ENCODE measurements at regions not wholly inside any gene's neighbourhood (a gene's known extent, or its start where the extent isn't known, plus 50 kb on each side); places are given as distances from the start of the nearest gene placed in this dataset.

GRCh38 chr5:61966296-61966955, 339.6 kb upstream of the KIF2A start:
- DNase-seq (ENCODE audit: low spot score) = no peak

DNA sequence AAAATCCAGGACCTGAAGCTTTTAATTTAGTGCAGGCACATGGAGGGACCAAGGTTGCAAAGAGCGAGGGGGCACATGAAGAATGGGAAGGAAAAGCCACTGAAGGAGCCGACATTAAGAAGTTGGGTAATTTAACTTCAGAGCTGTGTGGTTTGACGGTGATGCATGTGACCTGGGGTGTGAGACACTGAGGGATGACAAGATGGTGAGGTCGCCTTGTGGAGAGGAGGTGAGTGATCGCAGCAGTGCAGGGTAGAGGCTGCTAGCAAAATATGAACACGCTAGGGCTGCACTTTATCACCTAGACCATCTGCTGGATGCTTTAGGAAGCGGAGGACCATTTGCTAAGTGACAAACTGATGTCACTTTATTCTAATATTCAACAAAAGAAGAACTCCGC, 339.0 kb upstream of the KIF2A start:
- no peak for DNase-seq (ENCODE audit: low spot score)

DNA sequence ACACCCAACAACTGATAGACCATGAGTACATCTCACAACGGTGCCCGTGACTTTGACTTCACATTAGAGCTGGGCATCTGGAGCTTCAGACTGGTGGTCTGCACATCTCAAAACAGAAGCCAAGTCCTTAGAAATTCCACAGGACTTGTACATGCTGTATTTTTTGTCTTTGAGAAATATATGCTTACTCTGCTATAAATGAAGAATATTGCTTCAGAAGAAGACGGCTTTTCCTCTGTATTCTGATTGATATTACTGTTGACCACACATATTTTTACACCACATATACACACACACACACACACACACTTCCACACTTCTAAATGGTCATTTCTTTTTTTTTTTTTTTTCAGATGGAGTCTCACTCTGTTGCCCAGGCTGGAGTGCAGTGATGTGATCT, 338.3 kb upstream of the KIF2A start:
- DNase-seq (ENCODE audit: low spot score) = no peak

DNA sequence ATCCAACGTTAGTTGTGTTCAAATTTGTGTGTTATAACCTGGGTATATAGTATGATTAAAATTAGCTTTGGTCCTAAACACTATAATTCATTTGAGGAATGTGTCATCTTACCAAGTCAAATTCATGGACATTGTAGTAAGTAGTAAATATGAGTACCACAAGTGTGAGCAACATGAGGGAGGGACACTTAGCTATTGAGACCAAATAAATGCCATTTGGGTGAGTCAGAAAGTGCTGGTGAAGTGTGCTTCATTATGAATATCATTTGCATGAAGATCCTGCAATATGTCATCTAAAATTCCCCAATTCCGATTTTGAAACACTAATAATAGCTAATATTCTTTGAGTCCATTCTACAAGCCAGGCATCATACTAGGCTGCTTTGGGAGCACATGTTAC, 336.7 kb upstream of the KIF2A start:
- no peak for DNase-seq (ENCODE audit: low spot score)

DNA sequence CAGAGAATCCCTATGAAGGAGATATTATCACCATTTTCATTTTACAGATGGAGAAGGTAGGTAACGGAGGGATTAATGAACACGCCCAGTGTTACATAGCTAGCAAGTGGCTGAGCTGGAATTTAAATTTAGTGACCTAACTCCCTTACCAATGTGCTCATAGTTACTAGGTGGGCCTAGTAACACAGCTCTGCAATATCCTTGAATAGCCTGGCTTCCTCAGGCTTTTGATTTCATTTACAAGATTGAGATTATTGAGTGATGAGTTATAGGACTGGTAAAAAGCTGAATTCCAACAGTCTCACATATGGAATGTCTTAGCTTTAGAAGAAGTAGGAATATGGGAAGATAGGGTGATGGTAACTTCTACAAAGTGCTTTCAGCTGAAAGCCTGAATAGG, 336.3 kb upstream of the KIF2A start:
- DNase-seq (ENCODE audit: low spot score) = no peak

DNA sequence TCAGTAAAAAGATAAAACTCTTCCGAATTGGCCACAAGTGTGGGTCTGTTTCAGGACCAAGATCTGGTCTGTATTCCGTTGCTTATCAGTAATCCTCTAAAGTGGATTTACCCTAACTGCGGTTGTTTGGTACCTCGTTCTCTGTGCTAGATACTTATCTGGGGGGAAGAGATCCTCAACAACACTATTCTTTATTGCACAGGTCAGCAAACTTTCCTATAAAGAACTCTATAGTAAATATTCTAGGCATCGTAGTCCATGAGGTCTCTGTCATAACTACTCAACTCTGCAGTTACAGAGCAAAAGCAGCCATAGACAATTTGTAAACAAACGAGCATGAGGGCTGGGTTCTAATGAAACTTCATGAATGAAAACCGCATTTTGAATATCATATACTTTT, 335.8 kb upstream of the KIF2A start:
- DNase-seq (ENCODE audit: low spot score) = no peak

DNA sequence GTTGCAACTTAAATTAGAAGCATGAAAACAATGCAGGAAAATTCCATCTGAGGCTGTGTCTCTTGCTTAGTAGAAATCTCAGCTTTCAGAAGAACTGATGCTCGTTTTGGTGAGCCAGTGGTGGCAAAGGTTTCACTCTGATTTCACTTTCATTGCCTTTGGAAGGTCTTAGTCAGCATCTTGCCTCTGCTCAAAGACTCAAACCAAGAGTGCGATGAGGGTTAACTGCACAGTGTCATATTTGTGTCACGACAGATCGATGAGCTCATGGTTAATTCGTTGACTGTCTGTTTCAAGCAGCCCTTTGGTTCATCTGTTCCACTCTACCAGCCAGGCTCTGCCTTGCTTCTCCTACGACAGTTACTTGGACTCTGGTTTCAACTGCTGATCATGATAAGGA, 331.3 kb upstream of the KIF2A start:
- no peak for DNase-seq (ENCODE audit: low spot score)

DNA sequence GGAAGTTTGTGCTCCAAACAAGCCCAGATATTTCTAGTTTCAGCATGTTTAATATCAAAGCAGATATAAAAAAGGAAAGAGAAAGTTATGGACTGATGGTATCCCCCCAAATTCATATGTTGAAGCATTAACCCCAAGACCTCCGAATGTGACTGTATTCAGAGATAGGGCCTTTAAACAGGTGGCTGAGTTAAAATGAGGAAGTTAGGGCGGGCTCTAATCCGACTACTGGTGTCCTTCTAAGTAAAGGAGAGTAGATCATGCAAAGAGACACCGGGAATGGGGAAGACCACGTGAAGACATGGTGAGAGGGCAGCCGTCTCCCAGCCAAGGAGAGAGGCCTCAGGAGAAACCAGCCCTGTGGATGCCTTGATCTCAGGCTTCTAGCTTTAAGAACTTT, 324.1 kb upstream of the KIF2A start:
- DNase-seq (ENCODE audit: low spot score) = no peak

GRCh38 chr5:61991430-61991829, 314.6 kb upstream of the KIF2A start:
- DNase-seq (ENCODE audit: low spot score) = no peak

DNA sequence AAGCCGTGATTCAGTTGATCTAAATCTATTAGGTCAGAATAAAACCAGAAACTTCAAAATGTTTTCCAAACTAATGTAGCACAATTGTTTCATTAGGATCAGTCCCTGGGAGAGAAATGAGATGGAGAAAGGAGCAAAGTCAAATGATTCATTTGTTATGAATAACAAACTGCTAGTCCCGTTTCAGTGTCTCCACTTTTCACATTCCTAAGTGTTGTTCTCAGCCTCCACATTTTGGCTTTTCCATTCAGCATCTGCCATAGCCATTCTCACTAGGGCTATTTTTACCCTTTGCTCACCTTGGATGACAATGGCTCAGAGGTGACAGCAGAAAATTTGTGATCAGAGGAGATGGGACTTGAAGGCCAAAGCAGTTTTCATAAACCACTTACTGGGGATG, 314.1 kb upstream of the KIF2A start:
- DNase-seq (ENCODE audit: low spot score) = no peak

DNA sequence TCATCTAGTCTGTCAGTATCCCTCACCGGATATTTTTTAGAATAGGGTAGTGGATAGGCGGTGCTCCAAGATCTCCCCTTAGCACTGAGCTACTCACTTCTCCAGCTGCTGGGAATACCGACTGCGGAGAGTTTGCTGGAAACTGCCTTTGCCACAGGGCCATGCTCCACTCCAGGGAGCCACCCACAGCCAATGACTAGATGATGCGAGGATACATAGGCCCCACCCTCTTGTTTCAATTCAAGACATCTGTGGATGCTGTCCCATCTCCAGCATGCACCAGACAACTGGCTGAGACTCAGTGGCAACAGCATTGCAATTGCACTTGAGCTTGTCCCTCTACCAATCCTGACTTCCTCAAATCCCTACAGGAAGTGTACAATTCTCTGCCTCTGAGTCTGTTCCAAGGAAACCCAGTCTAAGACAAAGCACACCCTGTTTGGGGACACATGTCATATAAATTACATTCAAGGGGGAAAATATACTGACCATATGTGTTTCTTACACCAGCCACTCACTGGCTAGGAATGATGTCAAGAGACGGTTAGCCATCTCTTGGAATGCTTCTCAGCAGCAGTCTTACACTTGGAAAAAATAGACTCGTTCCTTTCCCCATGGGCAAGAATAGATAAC, 312.6 kb upstream of the KIF2A start:
- DNase-seq (ENCODE audit: low spot score) = no peak

DNA sequence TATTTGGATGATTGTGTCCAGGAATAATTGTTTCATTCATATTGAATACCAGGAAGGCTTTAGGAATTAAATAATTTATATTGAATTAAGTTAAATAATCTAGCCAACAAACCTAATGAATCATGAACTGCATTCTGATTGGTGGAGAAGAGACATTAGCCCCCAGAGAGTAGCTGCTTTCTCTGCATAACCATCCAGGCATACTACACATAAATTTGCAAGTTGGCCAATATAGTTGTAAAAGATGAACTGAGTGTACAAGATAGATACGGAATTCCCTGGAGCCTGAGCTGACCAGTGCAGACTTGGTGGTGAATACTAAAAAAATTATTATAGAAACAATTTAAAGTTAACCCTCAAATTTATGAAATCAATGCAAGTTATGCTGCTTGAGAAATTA, 311.8 kb upstream of the KIF2A start:
- DNase-seq (ENCODE audit: low spot score) = no peak

GRCh38 chr5:61995486-61995885, 310.5 kb upstream of the KIF2A start:
- no peak for DNase-seq (ENCODE audit: low spot score)

- no peak for DNase-seq (ENCODE audit: low spot score)
Measured at GRCh38 chr5:61999371-61999770, 306.6 kb upstream of the KIF2A start.

- DNase-seq (ENCODE audit: low spot score) = no peak
Measured at GRCh38 chr5:62000646-62001045, 305.4 kb upstream of the KIF2A start.

DNA sequence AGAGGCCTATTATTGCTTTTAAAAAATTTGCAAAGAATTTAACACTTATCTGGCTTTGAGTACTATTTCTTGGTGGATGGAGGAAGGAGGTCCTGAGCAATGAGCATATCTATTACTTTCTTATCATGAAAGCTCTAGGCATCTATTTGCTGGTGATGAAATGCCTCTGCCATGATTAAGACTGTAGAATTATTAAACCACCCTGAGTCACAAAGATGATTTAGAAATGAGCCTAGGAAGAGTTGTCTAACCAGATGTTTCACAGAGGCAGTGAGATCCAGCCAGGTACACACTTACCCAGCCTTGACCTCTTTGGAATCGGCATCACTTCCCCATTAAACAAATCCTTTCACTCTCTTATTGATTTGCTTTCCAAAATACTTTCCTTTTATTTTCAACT, 304.4 kb upstream of the KIF2A start:
- DNase-seq (ENCODE audit: low spot score) = no peak

GRCh38 chr5:62002436-62002835, 303.6 kb upstream of the KIF2A start:
- DNase-seq (ENCODE audit: low spot score) = no peak

DNA sequence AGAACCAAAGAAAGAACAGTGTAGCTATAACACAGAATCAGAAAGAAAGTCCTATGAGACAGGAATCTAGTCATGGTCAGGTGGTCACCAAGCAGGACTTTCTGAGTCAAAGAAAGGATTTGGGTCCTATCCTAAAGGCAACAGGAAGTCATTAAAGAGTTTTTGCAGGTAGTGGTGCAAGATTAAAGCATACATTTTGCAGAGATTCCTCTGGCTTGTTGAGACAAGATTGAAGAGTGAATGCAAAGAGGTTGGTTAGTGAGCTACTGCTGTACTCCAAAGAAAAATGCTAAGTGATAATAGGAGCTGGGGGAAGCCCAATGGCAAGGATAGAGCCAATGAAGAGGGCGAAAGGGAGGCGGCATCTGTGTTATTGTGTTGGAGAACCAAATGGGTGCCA, 300.5 kb upstream of the KIF2A start:
- no peak for DNase-seq (ENCODE audit: low spot score)

DNA sequence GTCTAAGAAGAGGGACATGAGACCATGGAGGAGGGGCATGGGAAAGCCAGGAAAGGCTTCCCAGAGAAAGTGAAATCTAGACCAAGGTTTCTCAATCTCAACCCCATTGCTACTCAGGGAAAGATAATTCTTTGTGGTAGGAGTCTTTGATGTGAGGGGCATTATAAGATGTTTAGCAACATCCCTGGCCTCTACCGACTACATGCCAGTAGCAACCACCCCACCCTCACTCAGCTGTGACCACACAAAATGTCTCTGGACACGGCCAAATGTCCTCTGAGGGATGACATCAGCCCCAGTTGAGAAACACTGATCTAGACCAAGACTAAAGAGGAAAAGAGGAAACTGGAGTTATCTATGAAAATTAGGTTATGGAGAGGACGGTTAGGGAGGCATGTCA, 298.5 kb upstream of the KIF2A start:
- no peak for DNase-seq (ENCODE audit: low spot score)

GRCh38 chr5:62011089-62011664, 294.8 kb upstream of the KIF2A start:
- peak; percentile 34 for DNase-seq (ENCODE audit: low spot score)

DNA sequence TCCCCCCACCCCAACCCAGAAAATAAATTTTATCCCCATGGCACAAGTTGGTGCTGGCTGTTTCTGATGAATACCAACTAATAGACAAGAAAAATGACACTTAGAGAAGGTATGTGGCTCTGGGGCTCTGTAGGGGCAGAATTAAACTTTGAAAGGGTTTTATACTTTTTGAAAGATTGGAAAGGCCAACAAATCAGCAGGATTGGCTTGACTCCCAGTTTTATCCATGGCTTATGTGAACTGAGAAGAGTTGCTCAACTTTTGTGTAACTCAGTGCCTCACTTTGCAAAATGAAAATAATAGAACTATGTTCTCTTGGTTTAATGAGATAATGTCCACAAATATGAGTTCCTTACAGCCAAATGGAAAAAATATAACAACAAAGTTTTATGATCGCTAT, 288.9 kb upstream of the KIF2A start:
- DNase-seq (ENCODE audit: low spot score) = no peak

DNA sequence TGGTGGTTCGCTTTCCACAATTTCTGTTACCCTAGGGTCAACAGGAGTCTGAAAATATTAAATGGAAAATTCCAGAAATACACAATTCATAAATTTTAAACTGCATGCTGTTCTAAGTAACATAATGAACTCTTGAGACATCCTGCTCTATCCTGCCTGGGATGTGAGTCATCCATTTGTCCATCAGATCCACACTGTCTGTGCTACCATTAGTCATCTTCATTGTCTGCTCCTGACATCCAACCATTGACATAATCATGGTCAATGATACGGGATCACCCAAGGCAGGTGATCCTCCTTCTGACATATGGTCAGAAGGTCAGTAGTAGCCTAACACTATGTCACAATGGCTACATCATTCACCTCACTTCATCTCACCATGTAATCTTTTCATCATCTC, 276.7 kb upstream of the KIF2A start:
- DNase-seq (ENCODE audit: low spot score) = no peak

- DNase-seq (ENCODE audit: low spot score) = no peak
Measured at GRCh38 chr5:62030326-62030725, 275.7 kb upstream of the KIF2A start.

GRCh38 chr5:62038024-62038423, 268.0 kb upstream of the KIF2A start:
- no peak for DNase-seq (ENCODE audit: low spot score)
